ENCODE measurements at regions not wholly inside any gene's neighbourhood (a gene's known extent, or its start where the extent isn't known, plus 50 kb on each side); places are given as distances from the start of the nearest gene placed in this dataset.

DNA sequence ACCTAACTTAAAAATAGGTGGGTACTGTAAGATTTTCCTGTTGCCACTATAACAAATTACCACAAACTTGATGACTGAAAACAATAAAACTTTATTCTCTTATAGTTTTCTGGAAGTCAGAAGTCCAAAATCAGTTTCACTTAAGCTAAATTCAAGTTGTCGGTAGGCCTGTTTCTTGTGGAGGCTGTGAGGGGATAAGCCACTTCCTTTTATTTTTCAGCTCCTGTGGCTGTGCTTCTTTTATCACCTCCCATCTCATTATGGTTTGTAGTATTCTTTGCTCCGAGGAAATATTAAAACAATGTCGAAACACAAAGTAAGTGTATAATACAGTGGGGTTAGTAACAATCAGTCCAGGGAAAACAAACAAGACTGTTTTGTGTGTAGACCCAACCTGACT is 610.5 kb upstream of the TECRL start:
- H2AFZ ChIP-seq = no peak overlapping the region
- H3F3A ChIP-seq (replicated peaks; ENCODE audit: low read depth) = no peaks in the 10 kb centered on the region
- H4K20me1 ChIP-seq (replicated peaks; ENCODE audit: insufficient read depth) = no peaks in the 10 kb centered on the region
- 0 out of 2 replicates have a peak, but pooled peaks cover 5% of the 10 kb centered on the region for H3K4me1 ChIP-seq (ENCODE audit: insufficient read depth)
- no peaks in the 10 kb centered on the region for H3K79me2 ChIP-seq (replicated peaks; ENCODE audit: insufficient read depth)
- Mint-ChIP-seq H3K4me3 (no peak overlapping the region), H3K9me3 (no peaks in the 10 kb centered on the region), H3K4me1 (peaks cover 12% of the 10 kb centered on the region; the same call in 2 of the 3 replicates), H3K27ac (no peak overlapping the region), H3K27me3 (ENCODE audit: insufficient read depth, low read depth, poor library complexity) (no peaks in the 10 kb centered on the region), H3K36me3 (ENCODE audit: low read depth) (no peaks in the 10 kb centered on the region)
- no peak for ATAC-seq
- H3K4me2 ChIP-seq = no peak overlapping the region
- no peak overlapping the region for H3K27ac ChIP-seq (ENCODE audit: low read depth)
- no peak for DNase-seq (ENCODE audit: low spot score)
- no peaks in the 10 kb centered on the region for H3K27me3 ChIP-seq (ENCODE audit: insufficient read depth)
- no peaks in the 10 kb centered on the region for H3K9me2 ChIP-seq (ENCODE audit: insufficient read depth)
- no peaks in the 10 kb centered on the region for H3K36me3 ChIP-seq (ENCODE audit: insufficient read depth)
- TF ChIP-seq, protein P1, sequence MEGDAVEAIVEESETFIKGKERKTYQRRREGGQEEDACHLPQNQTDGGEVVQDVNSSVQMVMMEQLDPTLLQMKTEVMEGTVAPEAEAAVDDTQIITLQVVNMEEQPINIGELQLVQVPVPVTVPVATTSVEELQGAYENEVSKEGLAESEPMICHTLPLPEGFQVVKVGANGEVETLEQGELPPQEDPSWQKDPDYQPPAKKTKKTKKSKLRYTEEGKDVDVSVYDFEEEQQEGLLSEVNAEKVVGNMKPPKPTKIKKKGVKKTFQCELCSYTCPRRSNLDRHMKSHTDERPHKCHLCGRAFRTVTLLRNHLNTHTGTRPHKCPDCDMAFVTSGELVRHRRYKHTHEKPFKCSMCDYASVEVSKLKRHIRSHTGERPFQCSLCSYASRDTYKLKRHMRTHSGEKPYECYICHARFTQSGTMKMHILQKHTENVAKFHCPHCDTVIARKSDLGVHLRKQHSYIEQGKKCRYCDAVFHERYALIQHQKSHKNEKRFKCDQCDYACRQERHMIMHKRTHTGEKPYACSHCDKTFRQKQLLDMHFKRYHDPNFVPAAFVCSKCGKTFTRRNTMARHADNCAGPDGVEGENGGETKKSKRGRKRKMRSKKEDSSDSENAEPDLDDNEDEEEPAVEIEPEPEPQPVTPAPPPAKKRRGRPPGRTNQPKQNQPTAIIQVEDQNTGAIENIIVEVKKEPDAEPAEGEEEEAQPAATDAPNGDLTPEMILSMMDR (conservative IDR thresholded peaks at IDR 0.05; ENCODE audit: low read depth in 2 of 2) = no peak
- TF ChIP-seq CREB1 (CRISPR knock-in tag; IDR thresholded peaks at IDR 0.05; ENCODE audit: low read depth) (no peak), EZH2phosphoT487 (IDR thresholded peaks at IDR 0.05; ENCODE audit: unreplicated experiment) (no peak), ZNF331 (CRISPR knock-in tag; IDR thresholded peaks at IDR 0.05; ENCODE audit: low read depth) (no peak), JUNB (IDR thresholded peaks at IDR 0.05; ENCODE audit: unreplicated experiment) (no peak), NANOG (IDR thresholded peaks at IDR 0.05; ENCODE audit: borderline replicate concordance) (no peak), POLR2AphosphoS5 (IDR thresholded peaks at IDR 0.05; ENCODE audit: low read depth) (no peak), STAT1 (IDR thresholded peaks at IDR 0.05; ENCODE audit: unreplicated experiment) (no peak)
- TF ChIP-seq, protein P2, sequence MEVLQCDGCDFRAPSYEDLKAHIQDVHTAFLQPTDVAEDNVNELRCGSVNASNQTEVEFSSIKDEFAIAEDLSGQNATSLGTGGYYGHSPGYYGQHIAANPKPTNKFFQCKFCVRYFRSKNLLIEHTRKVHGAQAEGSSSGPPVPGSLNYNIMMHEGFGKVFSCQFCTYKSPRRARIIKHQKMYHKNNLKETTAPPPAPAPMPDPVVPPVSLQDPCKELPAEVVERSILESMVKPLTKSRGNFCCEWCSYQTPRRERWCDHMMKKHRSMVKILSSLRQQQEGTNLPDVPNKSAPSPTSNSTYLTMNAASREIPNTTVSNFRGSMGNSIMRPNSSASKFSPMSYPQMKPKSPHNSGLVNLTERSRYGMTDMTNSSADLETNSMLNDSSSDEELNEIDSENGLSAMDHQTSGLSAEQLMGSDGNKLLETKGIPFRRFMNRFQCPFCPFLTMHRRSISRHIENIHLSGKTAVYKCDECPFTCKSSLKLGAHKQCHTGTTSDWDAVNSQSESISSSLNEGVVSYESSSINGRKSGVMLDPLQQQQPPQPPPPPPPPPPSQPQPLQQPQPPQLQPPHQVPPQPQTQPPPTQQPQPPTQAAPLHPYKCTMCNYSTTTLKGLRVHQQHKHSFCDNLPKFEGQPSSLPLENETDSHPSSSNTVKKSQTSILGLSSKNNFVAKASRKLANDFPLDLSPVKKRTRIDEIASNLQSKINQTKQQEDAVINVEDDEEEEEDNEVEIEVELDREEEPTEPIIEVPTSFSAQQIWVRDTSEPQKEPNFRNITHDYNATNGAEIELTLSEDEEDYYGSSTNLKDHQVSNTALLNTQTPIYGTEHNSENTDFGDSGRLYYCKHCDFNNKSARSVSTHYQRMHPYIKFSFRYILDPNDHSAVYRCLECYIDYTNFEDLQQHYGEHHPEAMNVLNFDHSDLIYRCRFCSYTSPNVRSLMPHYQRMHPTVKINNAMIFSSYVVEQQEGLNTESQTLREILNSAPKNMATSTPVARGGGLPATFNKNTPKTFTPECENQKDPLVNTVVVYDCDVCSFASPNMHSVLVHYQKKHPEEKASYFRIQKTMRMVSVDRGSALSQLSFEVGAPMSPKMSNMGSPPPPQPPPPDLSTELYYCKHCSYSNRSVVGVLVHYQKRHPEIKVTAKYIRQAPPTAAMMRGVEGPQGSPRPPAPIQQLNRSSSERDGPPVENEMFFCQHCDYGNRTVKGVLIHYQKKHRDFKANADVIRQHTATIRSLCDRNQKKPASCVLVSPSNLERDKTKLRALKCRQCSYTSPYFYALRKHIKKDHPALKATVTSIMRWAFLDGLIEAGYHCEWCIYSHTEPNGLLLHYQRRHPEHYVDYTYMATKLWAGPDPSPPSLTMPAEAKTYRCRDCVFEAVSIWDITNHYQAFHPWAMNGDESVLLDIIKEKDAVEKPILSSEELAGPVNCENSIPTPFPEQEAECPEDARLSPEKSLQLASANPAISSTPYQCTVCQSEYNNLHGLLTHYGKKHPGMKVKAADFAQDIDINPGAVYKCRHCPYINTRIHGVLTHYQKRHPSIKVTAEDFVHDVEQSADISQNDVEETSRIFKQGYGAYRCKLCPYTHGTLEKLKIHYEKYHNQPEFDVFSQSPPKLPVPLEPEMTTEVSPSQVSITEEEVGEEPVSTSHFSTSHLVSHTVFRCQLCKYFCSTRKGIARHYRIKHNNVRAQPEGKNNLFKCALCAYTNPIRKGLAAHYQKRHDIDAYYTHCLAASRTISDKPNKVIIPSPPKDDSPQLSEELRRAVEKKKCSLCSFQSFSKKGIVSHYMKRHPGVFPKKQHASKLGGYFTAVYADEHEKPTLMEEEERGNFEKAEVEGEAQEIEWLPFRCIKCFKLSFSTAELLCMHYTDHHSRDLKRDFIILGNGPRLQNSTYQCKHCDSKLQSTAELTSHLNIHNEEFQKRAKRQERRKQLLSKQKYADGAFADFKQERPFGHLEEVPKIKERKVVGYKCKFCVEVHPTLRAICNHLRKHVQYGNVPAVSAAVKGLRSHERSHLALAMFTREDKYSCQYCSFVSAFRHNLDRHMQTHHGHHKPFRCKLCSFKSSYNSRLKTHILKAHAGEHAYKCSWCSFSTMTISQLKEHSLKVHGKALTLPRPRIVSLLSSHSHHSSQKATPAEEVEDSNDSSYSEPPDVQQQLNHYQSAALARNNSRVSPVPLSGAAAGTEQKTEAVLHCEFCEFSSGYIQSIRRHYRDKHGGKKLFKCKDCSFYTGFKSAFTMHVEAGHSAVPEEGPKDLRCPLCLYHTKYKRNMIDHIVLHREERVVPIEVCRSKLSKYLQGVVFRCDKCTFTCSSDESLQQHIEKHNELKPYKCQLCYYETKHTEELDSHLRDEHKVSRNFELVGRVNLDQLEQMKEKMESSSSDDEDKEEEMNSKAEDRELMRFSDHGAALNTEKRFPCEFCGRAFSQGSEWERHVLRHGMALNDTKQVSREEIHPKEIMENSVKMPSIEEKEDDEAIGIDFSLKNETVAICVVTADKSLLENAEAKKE (CRISPR knock-in tag; IDR thresholded peaks at IDR 0.05) = no peak
- TF ChIP-seq, protein P3, sequence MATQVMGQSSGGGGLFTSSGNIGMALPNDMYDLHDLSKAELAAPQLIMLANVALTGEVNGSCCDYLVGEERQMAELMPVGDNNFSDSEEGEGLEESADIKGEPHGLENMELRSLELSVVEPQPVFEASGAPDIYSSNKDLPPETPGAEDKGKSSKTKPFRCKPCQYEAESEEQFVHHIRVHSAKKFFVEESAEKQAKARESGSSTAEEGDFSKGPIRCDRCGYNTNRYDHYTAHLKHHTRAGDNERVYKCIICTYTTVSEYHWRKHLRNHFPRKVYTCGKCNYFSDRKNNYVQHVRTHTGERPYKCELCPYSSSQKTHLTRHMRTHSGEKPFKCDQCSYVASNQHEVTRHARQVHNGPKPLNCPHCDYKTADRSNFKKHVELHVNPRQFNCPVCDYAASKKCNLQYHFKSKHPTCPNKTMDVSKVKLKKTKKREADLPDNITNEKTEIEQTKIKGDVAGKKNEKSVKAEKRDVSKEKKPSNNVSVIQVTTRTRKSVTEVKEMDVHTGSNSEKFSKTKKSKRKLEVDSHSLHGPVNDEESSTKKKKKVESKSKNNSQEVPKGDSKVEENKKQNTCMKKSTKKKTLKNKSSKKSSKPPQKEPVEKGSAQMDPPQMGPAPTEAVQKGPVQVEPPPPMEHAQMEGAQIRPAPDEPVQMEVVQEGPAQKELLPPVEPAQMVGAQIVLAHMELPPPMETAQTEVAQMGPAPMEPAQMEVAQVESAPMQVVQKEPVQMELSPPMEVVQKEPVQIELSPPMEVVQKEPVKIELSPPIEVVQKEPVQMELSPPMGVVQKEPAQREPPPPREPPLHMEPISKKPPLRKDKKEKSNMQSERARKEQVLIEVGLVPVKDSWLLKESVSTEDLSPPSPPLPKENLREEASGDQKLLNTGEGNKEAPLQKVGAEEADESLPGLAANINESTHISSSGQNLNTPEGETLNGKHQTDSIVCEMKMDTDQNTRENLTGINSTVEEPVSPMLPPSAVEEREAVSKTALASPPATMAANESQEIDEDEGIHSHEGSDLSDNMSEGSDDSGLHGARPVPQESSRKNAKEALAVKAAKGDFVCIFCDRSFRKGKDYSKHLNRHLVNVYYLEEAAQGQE (IDR thresholded peaks at IDR 0.05; ENCODE audit: unreplicated experiment) = no peak
- no peak overlapping the region for H3K4me3 ChIP-seq

Measured in GM23338 (cell line).